GM19025 (cell line): ENCODE measurements at regions not wholly inside any gene's neighbourhood (a gene's known extent, or its start where the extent isn't known, plus 50 kb on each side); places are given as distances from the start of the nearest gene placed in this dataset.

Experiments
- ATAC-seq: cut with Tn5 transposase; IDR thresholded peaks from one replicate; pipeline ENCODE4 v1.9.1; 2021; ENCODE audit warnings: mild to moderate bottlenecking, low read depth, moderate library complexity; ENCODE audit not compliant: unreplicated experiment

- ATAC-seq: no peak
Observed at GRCh38 chr12:126747530-126748149, 1519.3 kb upstream of the TMEM132C start.

GRCh38 chr12:126752021-126752420 lies 1514.9 kb upstream of the TMEM132C start:
- ATAC-seq: no peak

GRCh38 chr12:126757326-126757725 lies 1509.6 kb upstream of the TMEM132C start:
- no peak for ATAC-seq

- ATAC-seq: no peak
Observed at GRCh38 chr12:126760092-126760491, 1506.9 kb upstream of the TMEM132C start.

- peak; percentile 58 for ATAC-seq
Observed at GRCh38 chr12:126761420-126761819, 1505.5 kb upstream of the TMEM132C start.

GRCh38 chr12:126762150-126762549 lies 1504.8 kb upstream of the TMEM132C start:
- ATAC-seq: no peak

- ATAC-seq: no peak
Observed at GRCh38 chr12:126763359-126763758, 1503.6 kb upstream of the TMEM132C start.

DNA sequence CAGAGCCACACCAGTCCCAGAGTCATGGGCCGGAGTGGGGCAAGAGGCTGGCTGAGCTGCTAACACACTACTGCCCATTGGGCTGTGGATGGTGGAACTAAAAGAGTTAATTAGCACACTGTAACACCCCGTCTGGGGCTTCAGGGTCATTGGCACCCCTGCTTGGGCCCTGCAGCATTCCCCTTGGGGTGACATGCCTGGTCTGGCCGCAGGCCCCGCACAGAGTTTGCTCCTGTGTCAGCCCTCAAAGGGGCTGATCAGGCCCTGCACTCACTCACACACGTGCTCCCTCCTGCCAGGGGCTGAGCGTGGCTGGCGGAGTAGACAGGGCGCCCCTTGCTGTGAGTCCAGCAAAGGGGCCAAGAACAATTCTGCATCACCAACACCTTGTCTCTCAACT lies 1499.6 kb upstream of the TMEM132C start:
- no peak for ATAC-seq

- no peak for ATAC-seq
Observed at GRCh38 chr12:126768517-126768916, 1498.5 kb upstream of the TMEM132C start.

DNA sequence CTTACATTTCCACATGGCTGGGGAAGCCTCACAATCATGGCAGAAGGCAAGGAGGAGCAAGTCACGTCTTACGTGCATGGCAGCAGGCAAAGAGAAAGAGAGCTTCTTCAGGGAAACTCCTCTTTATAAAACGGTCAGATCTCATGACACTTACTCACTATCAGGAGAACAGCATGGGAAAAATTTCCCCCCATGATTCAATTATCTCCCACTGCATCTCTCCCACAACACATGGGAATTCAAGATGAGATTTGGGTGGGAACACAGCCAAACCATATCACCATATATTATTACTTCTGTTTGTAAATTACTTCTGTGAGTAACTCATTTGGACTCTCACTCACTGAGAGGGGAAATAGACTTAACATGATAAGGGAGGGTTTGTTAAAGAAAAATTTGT lies 1496.8 kb upstream of the TMEM132C start:
- ATAC-seq: no peak

- ATAC-seq: peak; percentile 69
Observed at GRCh38 chr12:126772171-126772864, 1494.7 kb upstream of the TMEM132C start.

DNA sequence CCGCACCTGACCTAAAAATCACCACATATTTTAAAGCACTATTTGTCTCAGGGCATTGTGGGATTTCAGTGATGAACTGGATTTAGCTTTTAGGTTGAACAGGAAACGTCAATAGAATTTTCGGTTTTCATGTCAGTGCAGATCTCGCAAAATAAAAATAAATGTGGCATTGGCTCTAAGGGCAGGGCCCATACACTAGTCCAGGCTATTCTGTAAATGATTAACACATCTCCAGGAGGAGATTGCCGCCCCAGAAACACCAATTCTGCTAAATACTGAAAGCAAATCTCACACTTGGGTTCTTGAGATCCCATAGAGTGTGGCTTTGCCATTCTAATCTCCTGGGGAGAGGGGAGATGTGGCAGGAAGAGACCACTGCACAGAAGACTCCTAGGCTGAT lies 1494.0 kb upstream of the TMEM132C start:
- ATAC-seq: peak; percentile 21

DNA sequence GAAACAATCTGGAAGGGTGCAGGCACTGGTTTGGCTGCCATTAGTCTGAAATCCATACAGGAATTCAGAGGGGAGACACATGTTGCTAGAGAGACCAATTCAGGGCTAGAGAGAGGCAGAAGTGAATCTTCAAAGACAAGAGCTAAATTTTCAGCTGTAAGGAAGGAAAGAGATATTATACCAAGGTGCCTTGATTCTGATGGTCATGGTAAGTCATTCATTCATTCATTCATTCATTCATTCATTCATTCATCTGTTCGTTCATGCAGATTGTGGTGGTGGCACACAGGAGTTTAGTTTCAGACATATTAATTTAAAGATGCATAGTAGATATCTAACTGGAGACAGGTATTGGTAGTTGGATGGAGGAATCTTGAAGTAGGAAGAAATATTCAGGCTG lies 1493.5 kb upstream of the TMEM132C start:
- no peak for ATAC-seq

- ATAC-seq: no peak
Observed at GRCh38 chr12:126776026-126776655, 1490.8 kb upstream of the TMEM132C start.

DNA sequence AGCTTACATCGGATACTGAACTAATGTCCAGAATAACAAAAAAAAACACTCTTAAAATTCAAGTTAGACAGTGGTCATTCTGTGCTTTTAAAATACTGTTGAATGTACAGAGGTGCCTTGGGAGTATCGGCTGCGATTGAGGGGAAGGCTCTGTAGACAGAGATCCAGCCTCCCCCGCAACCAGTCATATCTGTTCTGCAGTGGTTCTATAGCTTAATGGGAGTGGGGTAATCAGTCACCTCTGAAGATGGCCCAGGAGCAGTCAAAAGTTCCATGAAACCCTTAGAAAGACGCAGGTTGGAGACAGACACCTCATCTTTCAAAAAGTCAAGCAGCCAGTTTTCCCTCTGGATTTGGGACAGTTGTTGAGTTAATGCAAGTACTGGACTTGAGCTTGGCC lies 1486.6 kb upstream of the TMEM132C start:
- no peak for ATAC-seq

- ATAC-seq: no peak
Observed at GRCh38 chr12:126781593-126781992, 1485.4 kb upstream of the TMEM132C start.

- no peak for ATAC-seq
Observed at GRCh38 chr12:126782083-126782482, 1484.9 kb upstream of the TMEM132C start.

DNA sequence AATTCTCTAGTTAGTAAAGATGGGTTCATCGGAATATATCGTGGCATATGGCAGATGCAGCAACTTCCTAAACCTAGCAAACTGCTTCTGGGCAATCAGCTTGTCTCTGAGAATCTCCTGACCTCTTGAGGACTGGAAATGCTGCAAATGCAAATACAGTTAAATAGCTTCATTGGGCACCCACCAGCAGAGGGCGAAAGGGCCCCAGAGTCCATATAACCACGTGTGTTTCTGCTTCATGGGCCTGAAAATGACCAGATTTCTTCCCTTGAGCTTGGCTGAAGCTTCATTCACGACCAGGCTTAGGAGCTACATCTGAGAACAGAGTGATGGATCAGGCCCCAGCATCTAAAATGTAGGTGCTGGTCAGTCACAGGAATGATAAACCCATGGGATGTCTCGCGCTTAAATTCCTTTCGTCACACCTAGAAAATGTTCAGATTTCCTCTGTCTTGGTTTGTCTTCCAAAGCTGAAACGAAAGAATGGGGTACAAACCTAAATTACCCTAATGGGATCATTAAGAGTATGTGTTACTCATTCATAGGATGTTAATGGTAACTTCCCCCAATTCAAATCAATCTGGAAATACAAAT lies 1482.5 kb upstream of the TMEM132C start:
- no peak for ATAC-seq

- ATAC-seq: no peak
Observed at GRCh38 chr12:126789963-126790362, 1477.0 kb upstream of the TMEM132C start.

- no peak for ATAC-seq
Observed at GRCh38 chr12:126791122-126791521, 1475.8 kb upstream of the TMEM132C start.

DNA sequence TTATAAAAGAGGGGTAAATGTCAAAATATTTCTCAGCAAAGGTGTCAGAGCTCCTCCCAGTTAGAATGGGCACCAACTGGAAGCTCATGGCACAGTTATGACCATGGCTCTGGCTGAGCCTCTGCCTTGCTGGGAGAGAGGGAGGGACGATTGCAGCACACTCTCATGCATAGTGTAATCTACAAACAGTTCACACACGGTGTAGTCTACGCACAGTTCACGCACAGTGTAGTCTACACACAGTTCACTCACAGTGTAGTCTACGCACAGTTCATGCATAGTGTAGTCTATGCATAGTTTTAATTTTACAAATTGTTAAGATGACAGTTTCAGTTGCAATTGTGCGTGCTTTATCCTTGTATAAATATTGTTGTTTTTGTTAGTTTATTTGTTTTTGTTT lies 1474.6 kb upstream of the TMEM132C start:
- ATAC-seq: no peak
